ENCODE measurements at regions not wholly inside any gene's neighbourhood (a gene's known extent, or its start where the extent isn't known, plus 50 kb on each side); places are given as distances from the start of the nearest gene placed in this dataset.

DNA sequence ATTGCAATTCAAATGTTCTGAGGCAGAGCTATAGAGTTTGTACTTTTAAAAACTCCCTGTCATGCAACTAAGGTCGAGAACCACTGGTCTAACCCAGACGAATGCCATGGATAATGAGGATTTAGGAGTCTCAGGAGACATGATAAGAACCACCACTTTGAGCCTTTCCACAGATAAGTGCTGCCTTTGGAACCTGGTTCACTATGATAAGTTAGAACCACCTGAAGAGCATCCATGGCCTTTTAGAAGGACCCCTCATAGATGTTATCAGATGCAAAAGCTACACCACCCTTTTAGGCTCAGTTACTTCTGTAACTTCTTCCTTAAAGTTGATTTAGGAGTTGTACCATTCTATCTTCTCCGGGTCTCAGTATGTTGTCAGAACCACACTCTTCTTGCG is 350.6 kb upstream of the CCL2 start:
- TF ChIP-seq ZNF274 (IDR thresholded peaks at IDR 0.05; ENCODE audit: low read depth, low read length) = no peak
- TF ChIP-seq SUZ12 (IDR thresholded peaks at IDR 0.05; ENCODE audit: extremely low read depth, insufficient read depth, insufficient read length) = no peak
- TF ChIP-seq YY1 (IDR thresholded peaks at IDR 0.05; ENCODE audit: insufficient read depth, insufficient read length) = no peak
